22Rv1 (cell line): ENCODE measurements at regions not wholly inside any gene's neighbourhood (a gene's known extent, or its start where the extent isn't known, plus 50 kb on each side); places are given as distances from the start of the nearest gene placed in this dataset.

ENCODE experiments used
- CTCF ChIP-seq: fragments of 450-650 bp; IDR thresholded peaks from 2 replicates; pipeline ENCODE4 v1.5.1; 2017; ENCODE audit warnings: mild to moderate bottlenecking
- ZFX ChIP-seq: fragments of 450-650 bp; IDR thresholded peaks from 2 replicates; pipeline ENCODE4 v1.6.1; 2017; ENCODE audit warnings: antibody characterized with exemption, borderline replicate concordance

GRCh38 chr12:115332945-115333344, 649.0 kb upstream of the TBX3 start:
- TF ChIP-seq CTCF = no peak
- no peak for TF ChIP-seq ZFX
